ENCODE measurements at regions not wholly inside any gene's neighbourhood (a gene's known extent, or its start where the extent isn't known, plus 50 kb on each side); places are given as distances from the start of the nearest gene placed in this dataset.

GRCh38 chr12:73612551-73612950, 925.1 kb upstream of the ATXN7L3B start:
- TF ChIP-seq CTCF (IDR thresholded peaks at IDR 0.05) = no peak
- no peaks in the 10 kb centered on the region for H3K9me3 ChIP-seq
- no peaks in the 10 kb centered on the region for H3K27me3 ChIP-seq
- no peak overlapping the region for H3K27ac ChIP-seq
- H3K4me1 ChIP-seq = no peaks in the 10 kb centered on the region
- H3K4me3 ChIP-seq = no peak overlapping the region
- H3K36me3 ChIP-seq = no peaks in the 10 kb centered on the region
- no peak for FAIRE-seq
- DNase-seq = no peak
- peak in 1 of 4 donors; percentile 13 for ATAC-seq
- intact Hi-C loops (cut with DNase I) = no loop called here

- H3K4me3 ChIP-seq = no peak overlapping the region
- no peak for ATAC-seq
- no peaks in the 10 kb centered on the region for H3K27me3 ChIP-seq
- no peak for TF ChIP-seq CTCF (IDR thresholded peaks at IDR 0.05)
- FAIRE-seq = no peak
- WGBS, 2 donors = 84 to 88% methylated on average over 2 of the region's 2 CpGs
- no peaks in the 10 kb centered on the region for H3K4me1 ChIP-seq
- no peak overlapping the region for H3K27ac ChIP-seq
- H3K36me3 ChIP-seq = no peaks in the 10 kb centered on the region
- no peak for DNase-seq
- intact Hi-C loops (cut with DNase I) = no loop called here
- no peaks in the 10 kb centered on the region for H3K9me3 ChIP-seq
Measured at GRCh38 chr12:73623421-73623820, 914.2 kb upstream of the ATXN7L3B start.

- no peak for DNase-seq
- Histone ChIP-seq H3K27ac (no peak overlapping the region), H3K4me3 (no peak overlapping the region), H3K36me3 (no peaks in the 10 kb centered on the region), H3K27me3 (no peaks in the 10 kb centered on the region), H3K9me3 (no peaks in the 10 kb centered on the region), H3K4me1 (no peaks in the 10 kb centered on the region)
- TF ChIP-seq CTCF (IDR thresholded peaks at IDR 0.05) = no peak
- intact Hi-C loops (cut with DNase I) = no loop called here
- no peak for FAIRE-seq
- ATAC-seq = no peak
Measured at GRCh38 chr12:73625226-73625625, 912.4 kb upstream of the ATXN7L3B start.

- Histone ChIP-seq H3K27me3 (no peaks in the 10 kb centered on the region), H3K27ac (no peak overlapping the region), H3K9me3 (no peaks in the 10 kb centered on the region), H3K4me3 (no peak overlapping the region), H3K4me1 (no peaks in the 10 kb centered on the region), H3K36me3 (no peaks in the 10 kb centered on the region)
- no peak for TF ChIP-seq CTCF (IDR thresholded peaks at IDR 0.05)
- no peak for DNase-seq
- no peak for ATAC-seq
- no peak for FAIRE-seq
- 73 to 75% methylated on average over 5 of the region's 5 CpGs for WGBS, 2 donors
- intact Hi-C loops (cut with DNase I) = no loop called here
Measured at GRCh38 chr12:73629171-73629570, 908.5 kb upstream of the ATXN7L3B start.

GRCh38 chr12:73629893-73630831, 907.5 kb upstream of the ATXN7L3B start:
- Histone ChIP-seq H3K9me3 (no peaks in the 10 kb centered on the region), H3K36me3 (no peaks in the 10 kb centered on the region), H3K27ac (no peak overlapping the region), H3K27me3 (no peaks in the 10 kb centered on the region), H3K4me1 (no peaks in the 10 kb centered on the region), H3K4me3 (no peak overlapping the region)
- intact Hi-C loops (cut with DNase I) = no loop called here
- DNase-seq = no peak
- 45 to 50% methylated on average over 4 of the region's 4 CpGs for WGBS, 2 donors
- no peak for FAIRE-seq
- no peak for ATAC-seq
- no peak for TF ChIP-seq CTCF (IDR thresholded peaks at IDR 0.05)
